Stimulated activated effector memory CD8-positive, alpha-beta T cell treated with anti-CD3 and anti-CD28 coated beads, Interleukin-12 subunit alpha, Interleukin-12 subunit beta, amount 100 ng/mL, for 72 hours (primary cell): ENCODE measurements at regions not wholly inside any gene's neighbourhood (a gene's known extent, or its start where the extent isn't known, plus 50 kb on each side); places are given as distances from the start of the nearest gene placed in this dataset.

Experiments
- ATAC-seq: fragments of 150-1000 bp; cut with Tn5 transposase; 2 replicates; pipeline ENCODE4 v1.10.0; 2021
- DNase-seq, 2 donors: peaks; one replicate each; pipeline ENCODE4 v3.0.0; 2021 to 2022; ENCODE audit warnings: low spot score in 2 of 2
- H3K27ac Mint-ChIP-seq: one replicate; pipeline ENCODE4 v1.8.0; 2022; ENCODE audit warnings: mild to moderate bottlenecking, mixed read lengths
- H3K36me3 Mint-ChIP-seq: one replicate; pipeline ENCODE4 v1.8.0; 2022; ENCODE audit warnings: mild to moderate bottlenecking, mixed read lengths
- H3K4me1 Mint-ChIP-seq: one replicate; pipeline ENCODE4 v1.8.0; 2022; ENCODE audit warnings: mixed read lengths
- H3K4me3 Mint-ChIP-seq: one replicate; pipeline ENCODE4 v1.8.0; 2022; ENCODE audit warnings: mild to moderate bottlenecking, mixed read lengths
- H3K9me3 Mint-ChIP-seq: one replicate; pipeline ENCODE4 v1.8.0; 2022; ENCODE audit warnings: mixed read lengths

- Mint-ChIP-seq H3K9me3 (no peaks in the 10 kb centered on the region), H3K36me3 (no peaks in the 10 kb centered on the region), H3K4me3 (no peak overlapping the region), H3K4me1 (no peaks in the 10 kb centered on the region), H3K27ac (no peak overlapping the region)
- no peak for ATAC-seq
- DNase-seq: no peak
These were observed 49.9 kb upstream of the STUM start for GRCh38 chr1:226498640-226499008.
